SK-N-SH treated with all-trans-retinoic acid at 6 μM for 48 hours (cell line): ENCODE measurements at regions not wholly inside any gene's neighbourhood (a gene's known extent, or its start where the extent isn't known, plus 50 kb on each side); places are given as distances from the start of the nearest gene placed in this dataset.

Source experiments
- ATAC-seq: fragments of 200-7000 bp; cut with Tn5 transposase; 3 replicates; pipeline ENCODE4 v1.9.1; 2020; ENCODE audit warnings: mild to moderate bottlenecking, moderate library complexity
- ARNTL ChIP-seq: fragments of 450-650 bp; formaldehyde crosslinking; IDR thresholded peaks from 2 replicates; pipeline ENCODE4 v1.5.0; 2020; ENCODE audit warnings: low read depth, mild to moderate bottlenecking, moderate library complexity, borderline replicate concordance
- BACH2 ChIP-seq: fragments of 250-450 bp; sonication (Bioruptor Pico); IDR thresholded peaks from 2 replicates; pipeline ENCODE4 v1.9.0; 2021; ENCODE audit warnings: mild to moderate bottlenecking, borderline replicate concordance
- ESRRG ChIP-seq: fragments of 250-450 bp; sonication (Bioruptor Pico); IDR thresholded peaks from 2 replicates; pipeline ENCODE4 v1.6.1; 2021; ENCODE audit warnings: mild to moderate bottlenecking
- ISL1 ChIP-seq: fragments of 250-450 bp; sonication (Bioruptor Pico); IDR thresholded peaks from 2 replicates; pipeline ENCODE4 v2.1.2; 2022; ENCODE audit warnings: mild to moderate bottlenecking, moderate library complexity
- OSR1 ChIP-seq: fragments of 250-450 bp; sonication (Bioruptor Pico); IDR thresholded peaks from 2 replicates; pipeline ENCODE4 v1.8.0; 2022; ENCODE audit warnings: moderate library complexity, mild to moderate bottlenecking, inconsistent platforms
- PPARA ChIP-seq: fragments of 250-450 bp; sonication (Bioruptor Pico); IDR thresholded peaks from 2 replicates; pipeline ENCODE4 v1.5.0; 2020; ENCODE audit warnings: mild to moderate bottlenecking, borderline replicate concordance
- RARB ChIP-seq: fragments of 250-450 bp; sonication (Bioruptor Pico); IDR thresholded peaks from 2 replicates; pipeline ENCODE4 v1.8.0; 2021; ENCODE audit warnings: mild to moderate bottlenecking, moderate library complexity
- SNAI2 ChIP-seq: fragments of 250-450 bp; sonication (Bioruptor Pico); IDR thresholded peaks from 2 replicates; pipeline ENCODE4 v1.5.0; 2020; ENCODE audit warnings: mild to moderate bottlenecking, moderate library complexity
- TCF4 ChIP-seq: fragments of 250-450 bp; sonication (Bioruptor Pico); IDR thresholded peaks from 2 replicates; pipeline ENCODE4 v1.8.0; 2021; ENCODE audit warnings: mild to moderate bottlenecking, moderate library complexity, borderline replicate concordance
- TOX ChIP-seq: fragments of 250-450 bp; sonication (Bioruptor Pico); IDR thresholded peaks from 2 replicates; pipeline ENCODE4 v1.8.0; 2021; ENCODE audit warnings: mild to moderate bottlenecking, moderate library complexity, borderline replicate concordance
- ZC3H10 ChIP-seq: fragments of 250-450 bp; sonication (Bioruptor Pico); IDR thresholded peaks from 2 replicates; pipeline ENCODE4 v1.5.1; 2021; ENCODE audit warnings: mild to moderate bottlenecking, moderate library complexity
- ZFP3 ChIP-seq: fragments of 250-450 bp; sonication (Bioruptor Pico); IDR thresholded peaks from 2 replicates; pipeline ENCODE4 v1.5.0; 2020; ENCODE audit warnings: mild to moderate bottlenecking, moderate library complexity
- ZFP30 ChIP-seq: fragments of 450-650 bp; formaldehyde crosslinking; IDR thresholded peaks from 2 replicates; pipeline ENCODE4 v1.5.0; 2022; ENCODE audit warnings: mild to moderate bottlenecking, moderate library complexity
- ZNF565 ChIP-seq: fragments of 450-650 bp; formaldehyde crosslinking; conservative IDR thresholded peaks from 2 replicates; pipeline ENCODE4 v1.5.0; 2020; ENCODE audit warnings: low read depth, mild to moderate bottlenecking, moderate library complexity
- ZNF70 ChIP-seq: fragments of 450-650 bp; formaldehyde crosslinking; IDR thresholded peaks from 2 replicates; pipeline ENCODE4 v1.5.0; 2020; ENCODE audit warnings: mild to moderate bottlenecking, moderate library complexity
- ZNF8 ChIP-seq: fragments of 450-650 bp; formaldehyde crosslinking; IDR thresholded peaks from 2 replicates; pipeline ENCODE4 v1.5.0; 2020; ENCODE audit warnings: mild to moderate bottlenecking, moderate library complexity
- TF ChIP-seq, protein P1 (sequence below): fragments of 250-450 bp; sonication (Bioruptor Pico); IDR thresholded peaks from 2 replicates; pipeline ENCODE4 v1.8.0; 2020; ENCODE audit warnings: mild to moderate bottlenecking, moderate library complexity, borderline replicate concordance
- TF ChIP-seq, protein P2 (sequence below): fragments of 250-450 bp; sonication (Bioruptor Pico); IDR thresholded peaks from 2 replicates; pipeline ENCODE4 v1.5.0; 2020; ENCODE audit warnings: mild to moderate bottlenecking, moderate library complexity
- TF ChIP-seq, protein P3 (sequence below): fragments of 250-450 bp; sonication (Bioruptor Pico); IDR thresholded peaks from 2 replicates; pipeline ENCODE4 v1.5.1; 2021; ENCODE audit warnings: mild to moderate bottlenecking, moderate library complexity

DNA sequence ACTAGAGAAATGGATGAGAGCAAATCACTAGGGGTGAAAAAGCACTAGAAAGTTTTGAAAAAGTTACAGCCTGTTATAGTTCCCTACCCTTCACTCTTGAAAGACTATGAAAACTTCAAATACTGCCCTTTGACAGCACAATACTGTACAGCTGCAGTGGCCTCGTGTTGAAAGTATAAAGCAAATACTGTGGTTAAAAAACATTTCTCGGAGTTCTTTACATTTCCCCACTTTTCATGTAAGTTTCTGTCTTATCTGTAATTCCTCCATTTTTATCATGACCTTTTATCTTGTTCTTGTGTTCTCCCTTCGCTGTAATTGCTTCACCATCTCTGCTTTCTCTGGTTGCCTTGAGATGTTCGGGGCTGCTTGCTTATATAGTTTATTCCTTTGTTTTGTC is 423.8 kb upstream of the CFAP20DC start:
- no peak for ATAC-seq
- TF ChIP-seq BACH2 (CRISPR knock-in tag): no peak
- no peak for TF ChIP-seq OSR1
- TF ChIP-seq TOX (CRISPR knock-in tag): no peak
- no peak for TF ChIP-seq ZNF565
- no peak for TF ChIP-seq TCF4 (CRISPR knock-in tag)
- TF ChIP-seq SNAI2 (CRISPR knock-in tag): no peak
- TF ChIP-seq ZFP30: no peak
- TF ChIP-seq, protein P1, sequence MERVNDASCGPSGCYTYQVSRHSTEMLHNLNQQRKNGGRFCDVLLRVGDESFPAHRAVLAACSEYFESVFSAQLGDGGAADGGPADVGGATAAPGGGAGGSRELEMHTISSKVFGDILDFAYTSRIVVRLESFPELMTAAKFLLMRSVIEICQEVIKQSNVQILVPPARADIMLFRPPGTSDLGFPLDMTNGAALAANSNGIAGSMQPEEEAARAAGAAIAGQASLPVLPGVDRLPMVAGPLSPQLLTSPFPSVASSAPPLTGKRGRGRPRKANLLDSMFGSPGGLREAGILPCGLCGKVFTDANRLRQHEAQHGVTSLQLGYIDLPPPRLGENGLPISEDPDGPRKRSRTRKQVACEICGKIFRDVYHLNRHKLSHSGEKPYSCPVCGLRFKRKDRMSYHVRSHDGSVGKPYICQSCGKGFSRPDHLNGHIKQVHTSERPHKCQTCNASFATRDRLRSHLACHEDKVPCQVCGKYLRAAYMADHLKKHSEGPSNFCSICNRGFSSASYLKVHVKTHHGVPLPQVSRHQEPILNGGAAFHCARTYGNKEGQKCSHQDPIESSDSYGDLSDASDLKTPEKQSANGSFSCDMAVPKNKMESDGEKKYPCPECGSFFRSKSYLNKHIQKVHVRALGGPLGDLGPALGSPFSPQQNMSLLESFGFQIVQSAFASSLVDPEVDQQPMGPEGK (CRISPR knock-in tag): no peak
- TF ChIP-seq ZNF8 (CRISPR knock-in tag): no peak
- TF ChIP-seq, protein P2, sequence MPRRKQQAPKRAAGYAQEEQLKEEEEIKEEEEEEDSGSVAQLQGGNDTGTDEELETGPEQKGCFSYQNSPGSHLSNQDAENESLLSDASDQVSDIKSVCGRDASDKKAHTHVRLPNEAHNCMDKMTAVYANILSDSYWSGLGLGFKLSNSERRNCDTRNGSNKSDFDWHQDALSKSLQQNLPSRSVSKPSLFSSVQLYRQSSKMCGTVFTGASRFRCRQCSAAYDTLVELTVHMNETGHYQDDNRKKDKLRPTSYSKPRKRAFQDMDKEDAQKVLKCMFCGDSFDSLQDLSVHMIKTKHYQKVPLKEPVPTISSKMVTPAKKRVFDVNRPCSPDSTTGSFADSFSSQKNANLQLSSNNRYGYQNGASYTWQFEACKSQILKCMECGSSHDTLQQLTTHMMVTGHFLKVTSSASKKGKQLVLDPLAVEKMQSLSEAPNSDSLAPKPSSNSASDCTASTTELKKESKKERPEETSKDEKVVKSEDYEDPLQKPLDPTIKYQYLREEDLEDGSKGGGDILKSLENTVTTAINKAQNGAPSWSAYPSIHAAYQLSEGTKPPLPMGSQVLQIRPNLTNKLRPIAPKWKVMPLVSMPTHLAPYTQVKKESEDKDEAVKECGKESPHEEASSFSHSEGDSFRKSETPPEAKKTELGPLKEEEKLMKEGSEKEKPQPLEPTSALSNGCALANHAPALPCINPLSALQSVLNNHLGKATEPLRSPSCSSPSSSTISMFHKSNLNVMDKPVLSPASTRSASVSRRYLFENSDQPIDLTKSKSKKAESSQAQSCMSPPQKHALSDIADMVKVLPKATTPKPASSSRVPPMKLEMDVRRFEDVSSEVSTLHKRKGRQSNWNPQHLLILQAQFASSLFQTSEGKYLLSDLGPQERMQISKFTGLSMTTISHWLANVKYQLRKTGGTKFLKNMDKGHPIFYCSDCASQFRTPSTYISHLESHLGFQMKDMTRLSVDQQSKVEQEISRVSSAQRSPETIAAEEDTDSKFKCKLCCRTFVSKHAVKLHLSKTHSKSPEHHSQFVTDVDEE (CRISPR knock-in tag): no peak

DNA sequence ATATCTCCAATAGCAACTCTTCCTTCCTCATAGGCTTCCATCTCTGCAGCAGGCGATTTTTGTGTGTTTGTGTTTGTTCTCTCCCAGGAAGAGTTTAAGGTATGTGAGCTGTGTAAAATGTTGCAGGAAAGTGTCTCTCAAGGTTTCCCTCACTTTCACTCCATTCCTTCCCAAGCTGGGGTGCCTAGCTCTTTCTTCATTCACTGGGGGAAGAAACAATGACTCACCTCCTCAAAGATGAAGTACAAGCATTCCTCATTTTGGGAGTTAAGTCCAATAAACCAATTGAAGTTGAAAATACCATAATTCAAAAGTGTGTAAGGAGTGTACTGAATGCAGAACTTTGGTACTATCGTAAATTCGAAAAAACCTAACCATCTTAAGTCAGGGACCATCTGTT is 422.7 kb upstream of the CFAP20DC start:
- ATAC-seq: no peak
- TF ChIP-seq ZFP3 (CRISPR knock-in tag) (no peak), ISL1 (no peak), ZC3H10 (CRISPR knock-in tag) (no peak)
- TF ChIP-seq, protein P1 (CRISPR knock-in tag): no peak
- TF ChIP-seq, protein P3, sequence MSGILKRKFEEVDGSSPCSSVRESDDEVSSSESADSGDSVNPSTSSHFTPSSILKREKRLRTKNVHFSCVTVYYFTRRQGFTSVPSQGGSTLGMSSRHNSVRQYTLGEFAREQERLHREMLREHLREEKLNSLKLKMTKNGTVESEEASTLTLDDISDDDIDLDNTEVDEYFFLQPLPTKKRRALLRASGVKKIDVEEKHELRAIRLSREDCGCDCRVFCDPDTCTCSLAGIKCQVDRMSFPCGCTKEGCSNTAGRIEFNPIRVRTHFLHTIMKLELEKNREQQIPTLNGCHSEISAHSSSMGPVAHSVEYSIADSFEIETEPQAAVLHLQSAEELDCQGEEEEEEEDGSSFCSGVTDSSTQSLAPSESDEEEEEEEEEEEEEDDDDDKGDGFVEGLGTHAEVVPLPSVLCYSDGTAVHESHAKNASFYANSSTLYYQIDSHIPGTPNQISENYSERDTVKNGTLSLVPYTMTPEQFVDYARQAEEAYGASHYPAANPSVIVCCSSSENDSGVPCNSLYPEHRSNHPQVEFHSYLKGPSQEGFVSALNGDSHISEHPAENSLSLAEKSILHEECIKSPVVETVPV (CRISPR knock-in tag): no peak

DNA sequence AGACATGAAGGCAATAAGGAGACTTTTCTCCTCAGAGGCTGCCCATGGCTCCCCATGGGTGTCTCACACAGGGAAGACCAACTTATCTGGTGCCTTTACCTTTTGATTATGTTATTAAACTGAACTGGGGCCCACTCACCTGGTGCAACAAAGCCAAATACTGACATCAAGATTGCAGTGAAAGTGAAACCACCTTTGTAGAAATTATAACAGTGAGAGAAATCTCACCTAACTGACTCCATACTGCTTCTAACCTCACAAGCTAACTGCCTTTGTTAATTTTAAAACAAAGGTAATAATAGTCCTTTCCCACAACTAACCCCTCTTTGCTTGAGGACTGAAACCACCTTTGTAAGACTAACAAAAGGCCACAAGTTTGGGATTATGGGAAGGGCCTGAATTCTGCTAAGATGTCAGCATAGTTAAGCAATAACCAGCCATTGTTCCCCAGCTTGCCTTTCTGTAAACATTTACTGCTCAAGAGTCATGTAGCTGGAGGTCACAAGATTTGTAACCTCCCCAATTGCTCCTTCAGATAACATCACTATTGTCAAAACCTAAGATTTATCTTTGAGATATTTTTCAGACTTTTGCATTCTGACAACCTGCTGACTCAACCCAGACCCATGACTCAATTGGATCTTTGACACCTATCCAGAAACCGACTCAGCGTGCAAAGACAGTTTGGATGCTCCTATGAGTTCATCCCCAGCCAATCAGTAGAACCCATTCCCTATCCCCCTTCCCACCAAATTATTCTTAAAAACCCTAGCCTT is 420.3 kb upstream of the CFAP20DC start:
- TF ChIP-seq ARNTL (no peak), ZC3H10 (CRISPR knock-in tag) (no peak), ESRRG (no peak), ZFP3 (CRISPR knock-in tag) (no peak), RARB (CRISPR knock-in tag) (no peak), ZNF8 (CRISPR knock-in tag) (no peak), ZNF70 (CRISPR knock-in tag) (no peak), PPARA (CRISPR knock-in tag) (no peak), ISL1 (no peak)
- TF ChIP-seq, protein P2 (CRISPR knock-in tag): no peak

More for the DNA sequence above, 420.3 kb upstream of the CFAP20DC start:
- ATAC-seq: no peak
